HCT116 (cell line): ENCODE measurements at regions not wholly inside any gene's neighbourhood (a gene's known extent, or its start where the extent isn't known, plus 50 kb on each side); places are given as distances from the start of the nearest gene placed in this dataset.

ENCODE experiments used
- ATAC-seq: fragments of 200-7000 bp; cut with Tn5 transposase; 2 replicates; pipeline ENCODE4 v1.9.1; 2020; ENCODE audit warnings: mild to moderate bottlenecking, moderate library complexity
- BruUV-seq: library from RNA; stranded (reverse); fragments of 400-500 nt; replicated peaks from 2 replicates; lab custom pipeline; 2021; lab: Mats Ljungman, UMichigan
- CTCF ChIA-PET: fragments of 300-600 bp; sonication (Branson Sonifier 250); formaldehyde crosslinking; loops from one replicate; lab custom pipeline; 2021; ENCODE audit warnings: antibody characterized with exemption; lab: Charles Lee
- POLR2A ChIA-PET: fragments of 300-600, 350-600 bp; sonication (Branson Sonifier 250); formaldehyde crosslinking; loops from one replicate; lab custom pipeline; 2021; ENCODE audit warnings: antibody characterized with exemption; lab: Charles Lee
- RAD21 ChIA-PET, 2 experiments: fragments of 300-600 bp; sonication (Branson Sonifier 250); formaldehyde crosslinking; loops; one replicate each; lab custom pipeline; 2023; ENCODE audit warnings: low total read pairs in 2 of 2; ENCODE audit not compliant: uncharacterized antibody in 2 of 2, unreplicated experiment in 2 of 2, low non-redundant PET in 1 of 2; lab: Charles Lee
- DNase-seq: peaks from one replicate; pipeline ENCODE4 v3.0.0-alpha.2; 2010; ENCODE audit warnings: low read depth, low spot score
- H2AFZ ChIP-seq: fragments of 200-600 bp; shearing (Covaris generic), sonication (generic); 2 replicates; pipeline ENCODE4 v1.6.1; 2017; ENCODE audit warnings: low read depth, mixed run types, mixed read lengths, antibody characterized with exemption, low read length; ENCODE audit not compliant: poor library complexity, severe bottlenecking
- H3K27ac ChIP-seq: 2 replicates; pipeline ENCODE4 v1.5.1; 2012; ENCODE audit warnings: low read depth, low read length
- H3K27me3 ChIP-seq: fragments of 200-600 bp; sonication (generic); 2 replicates; pipeline ENCODE4 v1.6.1; 2016; ENCODE audit warnings: mixed run types, low read length, mixed read lengths; ENCODE audit not compliant: insufficient read depth
- H3K36me3 ChIP-seq, 2 experiments: fragments of 200-500 bp in 1 of 2; fragments of 200-600 bp in 1 of 2; sonication (Bioruptor generic) in 1 of 2; sonication (generic) in 1 of 2; 2 replicates each; pipeline versions ENCODE4 v1.5.1 to v1.6.1; 2014 to 2016; ENCODE audit warnings: low read length in 2 of 2, inconsistent platforms in 1 of 2, mixed read lengths in 1 of 2, mixed run types in 1 of 2; ENCODE audit not compliant: insufficient read depth in 2 of 2, control insufficient read depth in 1 of 2
- H3K4me1 ChIP-seq, 2 experiments: fragments of 200-600 bp in 1 of 2; sonication (generic) in 1 of 2; 2 replicates each; pipeline versions ENCODE4 v1.5.1 to v1.6.1; 2012 to 2017; ENCODE audit warnings: low read length in 2 of 2, inconsistent platforms in 1 of 2, mild to moderate bottlenecking in 1 of 2, mixed read lengths in 1 of 2, mixed run types in 1 of 2, moderate library complexity in 1 of 2; ENCODE audit not compliant: insufficient read depth in 2 of 2, control insufficient read depth in 1 of 2
- H3K4me2 ChIP-seq: fragments of 200-600 bp; sonication (generic); 2 replicates; pipeline ENCODE4 v1.6.1; 2017; ENCODE audit warnings: mixed run types, low read length, mixed read lengths
- H3K4me3 ChIP-seq, 2 experiments: fragments of 200-600 bp in 1 of 2; sonication (generic) in 1 of 2; replicated peaks in 1 of 2; 2 replicates each; pipeline ENCODE4 v1.5.1; 2011 to 2016; ENCODE audit warnings: low read length in 2 of 2, control low read depth in 1 of 2, low read depth in 1 of 2, mild to moderate bottlenecking in 1 of 2, mixed read lengths in 1 of 2, mixed run types in 1 of 2
- H3K79me2 ChIP-seq: fragments of 200-600 bp; sonication (generic); 2 replicates; pipeline ENCODE4 v1.6.1; 2017; ENCODE audit warnings: mild to moderate bottlenecking, mixed run types, low read length, moderate library complexity, mixed read lengths; ENCODE audit not compliant: insufficient read depth
- H3K9ac ChIP-seq: fragments of 200-600 bp; sonication (generic); 2 replicates; pipeline ENCODE4 v1.6.1; 2016; ENCODE audit warnings: low read length, mixed read lengths
- H3K9me2 ChIP-seq: fragments of 200-600 bp; sonication (generic), shearing (Covaris generic); 2 replicates; pipeline ENCODE4 v1.6.1; 2017; ENCODE audit warnings: mixed run types, mild to moderate bottlenecking, moderate library complexity; ENCODE audit not compliant: insufficient read depth
- H3K9me3 ChIP-seq, 2 experiments: fragments of 200-500 bp in 1 of 2; fragments of 200-600 bp in 1 of 2; sonication (Bioruptor generic) in 1 of 2; sonication (generic) in 1 of 2; 2 replicates each; pipeline ENCODE4 v1.6.1; 2014 to 2017; ENCODE audit warnings: low read length in 2 of 2, mixed read lengths in 2 of 2, inconsistent platforms in 1 of 2, low read depth in 1 of 2, mild to moderate bottlenecking in 1 of 2, mixed run types in 1 of 2, moderate library complexity in 1 of 2; ENCODE audit not compliant: control insufficient read depth in 1 of 2, insufficient read depth in 1 of 2
- H4K20me1 ChIP-seq: fragments of 200-600 bp; sonication (generic), shearing (Covaris generic); 2 replicates; pipeline ENCODE4 v1.6.1; 2017; ENCODE audit warnings: mixed run types, mild to moderate bottlenecking, moderate library complexity; ENCODE audit not compliant: insufficient read depth
- CEBPB ChIP-seq: IDR thresholded peaks from 2 replicates; pipeline ENCODE4 v1.6.1; 2012; ENCODE audit warnings: low read depth
- EZH2phosphoT487 ChIP-seq: fragments of 200-600 bp; IDR thresholded peaks from 2 replicates; pipeline ENCODE4 v1.6.1; 2018; ENCODE audit warnings: antibody characterized with exemption, borderline replicate concordance
- FOSL1 ChIP-seq: IDR thresholded peaks from 2 replicates; pipeline ENCODE4 v1.6.1; 2012; ENCODE audit warnings: low read depth
- POLR2A ChIP-seq: IDR thresholded peaks from 2 replicates; pipeline ENCODE4 v1.7.0; 2011; ENCODE audit warnings: borderline replicate concordance; ENCODE audit not compliant: insufficient read depth, insufficient read length; ENCODE audit errors: extremely low read depth
- POLR2AphosphoS5 ChIP-seq: IDR thresholded peaks from 2 replicates; pipeline ENCODE4 v1.6.1; 2011; ENCODE audit warnings: mild to moderate bottlenecking, low read depth, low read length, moderate library complexity
- RAD21 ChIP-seq: IDR thresholded peaks from 2 replicates; pipeline ENCODE4 v1.6.1; 2012; ENCODE audit warnings: low read depth, mild to moderate bottlenecking
- SIN3A ChIP-seq: IDR thresholded peaks from 2 replicates; pipeline ENCODE4 v1.6.1; 2012; ENCODE audit warnings: low read depth
- SP1 ChIP-seq: IDR thresholded peaks from 2 replicates; pipeline ENCODE4 v1.6.1; 2012; ENCODE audit warnings: low read depth
- YY1 ChIP-seq: IDR thresholded peaks from 2 replicates; pipeline ENCODE4 v1.6.1; 2011; ENCODE audit warnings: low read length, low read depth, moderate library complexity, mild to moderate bottlenecking; ENCODE audit not compliant: insufficient replicate concordance; ENCODE audit errors: extremely low read depth
- ZFX ChIP-seq: fragments of 450-650 bp; IDR thresholded peaks from 2 replicates; pipeline ENCODE4 v1.6.1; 2017
- ZNF274 ChIP-seq: fragments of 200-500 bp; sonication (Bioruptor generic); IDR thresholded peaks from 2 replicates; pipeline ENCODE4 v1.6.1; 2014; ENCODE audit warnings: mild to moderate bottlenecking, low read depth, low read length, inconsistent platforms
- intact Hi-C: fragments of 100-400 bp; cut with micrococcal nuclease; formaldehyde crosslinking; loops from 2 replicates; pipeline ENCODE4 v1.10.0; 2022
- TF ChIP-seq, protein P1 (sequence below): IDR thresholded peaks from 2 replicates; pipeline ENCODE4 v1.6.1; 2012
- TF ChIP-seq, protein P2 (sequence below): IDR thresholded peaks from 2 replicates; pipeline ENCODE4 v1.6.1; 2011; ENCODE audit warnings: mild to moderate bottlenecking, low read length, moderate library complexity; ENCODE audit not compliant: insufficient replicate concordance; ENCODE audit errors: extremely low read depth
- TF ChIP-seq, protein P3 (sequence below): IDR thresholded peaks from 2 replicates; pipeline ENCODE4 v1.6.1; 2012; ENCODE audit warnings: low read depth

DNA sequence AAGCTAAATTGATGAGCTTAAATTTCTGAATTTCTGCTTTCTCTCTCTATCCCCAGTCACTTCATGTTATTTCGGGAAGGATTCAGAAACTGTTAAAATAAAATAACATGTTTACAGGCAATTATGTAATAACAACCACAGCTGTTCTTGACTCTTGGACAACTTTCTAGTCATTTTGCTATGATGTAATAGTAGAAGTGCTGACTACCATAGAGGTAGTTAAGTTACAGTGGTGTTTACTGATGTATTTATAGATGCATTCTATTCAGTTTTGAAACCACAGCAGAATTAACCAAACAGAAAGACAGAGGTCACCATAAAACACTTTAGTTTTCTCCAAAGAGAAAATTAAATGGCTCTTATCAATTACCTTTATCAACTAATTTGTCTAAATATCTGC is 1292.0 kb upstream of the CHAC2 start:
- no peaks in the 10 kb centered on the region for H3K4me1 ChIP-seq
- H3K27me3 ChIP-seq, result no peaks in the 10 kb centered on the region
- no peaks in the 10 kb centered on the region for H3K36me3 ChIP-seq
- no peaks in the 10 kb centered on the region for H3K9me2 ChIP-seq
- H4K20me1 ChIP-seq, result no peaks in the 10 kb centered on the region
- DNase-seq, result no peak
- no peak for TF ChIP-seq ZNF274
- TF ChIP-seq RAD21, result no peak
- no peak for TF ChIP-seq POLR2AphosphoS5
- TF ChIP-seq ZFX, result no peak
- no peak for TF ChIP-seq YY1
- TF ChIP-seq POLR2A, result no peak
- no peak for TF ChIP-seq CEBPB
- TF ChIP-seq EZH2phosphoT487, result no peak
- TF ChIP-seq, protein P1, sequence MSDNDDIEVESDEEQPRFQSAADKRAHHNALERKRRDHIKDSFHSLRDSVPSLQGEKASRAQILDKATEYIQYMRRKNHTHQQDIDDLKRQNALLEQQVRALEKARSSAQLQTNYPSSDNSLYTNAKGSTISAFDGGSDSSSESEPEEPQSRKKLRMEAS, result no peak
- no peak for TF ChIP-seq SIN3A
- no peak for TF ChIP-seq FOSL1
- TF ChIP-seq, protein P2, sequence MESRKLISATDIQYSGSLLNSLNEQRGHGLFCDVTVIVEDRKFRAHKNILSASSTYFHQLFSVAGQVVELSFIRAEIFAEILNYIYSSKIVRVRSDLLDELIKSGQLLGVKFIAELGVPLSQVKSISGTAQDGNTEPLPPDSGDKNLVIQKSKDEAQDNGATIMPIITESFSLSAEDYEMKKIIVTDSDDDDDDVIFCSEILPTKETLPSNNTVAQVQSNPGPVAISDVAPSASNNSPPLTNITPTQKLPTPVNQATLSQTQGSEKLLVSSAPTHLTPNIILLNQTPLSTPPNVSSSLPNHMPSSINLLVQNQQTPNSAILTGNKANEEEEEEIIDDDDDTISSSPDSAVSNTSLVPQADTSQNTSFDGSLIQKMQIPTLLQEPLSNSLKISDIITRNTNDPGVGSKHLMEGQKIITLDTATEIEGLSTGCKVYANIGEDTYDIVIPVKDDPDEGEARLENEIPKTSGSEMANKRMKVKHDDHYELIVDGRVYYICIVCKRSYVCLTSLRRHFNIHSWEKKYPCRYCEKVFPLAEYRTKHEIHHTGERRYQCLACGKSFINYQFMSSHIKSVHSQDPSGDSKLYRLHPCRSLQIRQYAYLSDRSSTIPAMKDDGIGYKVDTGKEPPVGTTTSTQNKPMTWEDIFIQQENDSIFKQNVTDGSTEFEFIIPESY, result no peak
- TF ChIP-seq SP1, result no peak
- TF ChIP-seq, protein P3, sequence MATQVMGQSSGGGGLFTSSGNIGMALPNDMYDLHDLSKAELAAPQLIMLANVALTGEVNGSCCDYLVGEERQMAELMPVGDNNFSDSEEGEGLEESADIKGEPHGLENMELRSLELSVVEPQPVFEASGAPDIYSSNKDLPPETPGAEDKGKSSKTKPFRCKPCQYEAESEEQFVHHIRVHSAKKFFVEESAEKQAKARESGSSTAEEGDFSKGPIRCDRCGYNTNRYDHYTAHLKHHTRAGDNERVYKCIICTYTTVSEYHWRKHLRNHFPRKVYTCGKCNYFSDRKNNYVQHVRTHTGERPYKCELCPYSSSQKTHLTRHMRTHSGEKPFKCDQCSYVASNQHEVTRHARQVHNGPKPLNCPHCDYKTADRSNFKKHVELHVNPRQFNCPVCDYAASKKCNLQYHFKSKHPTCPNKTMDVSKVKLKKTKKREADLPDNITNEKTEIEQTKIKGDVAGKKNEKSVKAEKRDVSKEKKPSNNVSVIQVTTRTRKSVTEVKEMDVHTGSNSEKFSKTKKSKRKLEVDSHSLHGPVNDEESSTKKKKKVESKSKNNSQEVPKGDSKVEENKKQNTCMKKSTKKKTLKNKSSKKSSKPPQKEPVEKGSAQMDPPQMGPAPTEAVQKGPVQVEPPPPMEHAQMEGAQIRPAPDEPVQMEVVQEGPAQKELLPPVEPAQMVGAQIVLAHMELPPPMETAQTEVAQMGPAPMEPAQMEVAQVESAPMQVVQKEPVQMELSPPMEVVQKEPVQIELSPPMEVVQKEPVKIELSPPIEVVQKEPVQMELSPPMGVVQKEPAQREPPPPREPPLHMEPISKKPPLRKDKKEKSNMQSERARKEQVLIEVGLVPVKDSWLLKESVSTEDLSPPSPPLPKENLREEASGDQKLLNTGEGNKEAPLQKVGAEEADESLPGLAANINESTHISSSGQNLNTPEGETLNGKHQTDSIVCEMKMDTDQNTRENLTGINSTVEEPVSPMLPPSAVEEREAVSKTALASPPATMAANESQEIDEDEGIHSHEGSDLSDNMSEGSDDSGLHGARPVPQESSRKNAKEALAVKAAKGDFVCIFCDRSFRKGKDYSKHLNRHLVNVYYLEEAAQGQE, result no peak
- TF ChIP-seq, all 23 proteins: peak for 0
- Histone ChIP-seq H3K27ac (no peak overlapping the region), H3K4me3 (no peak overlapping the region), H2AFZ (no peak overlapping the region), H3K9me3 (no peaks in the 10 kb centered on the region), H3K4me2 (no peak overlapping the region), H3K9ac (no peak overlapping the region), H3K79me2 (no peaks in the 10 kb centered on the region)
- no peak for ATAC-seq
- no TSS peak for BruUV-seq
- ChIA-PET CTCF (no interaction called here), POLR2A (no interaction called here), RAD21 (no interaction called here)
- intact Hi-C loops, result no loop called here
